Fibroblast of villous mesenchyme (primary cell): ENCODE measurements at regions not wholly inside any gene's neighbourhood (a gene's known extent, or its start where the extent isn't known, plus 50 kb on each side); places are given as distances from the start of the nearest gene placed in this dataset.
A peak's percentile ranks its signal among the peaks of the same experiment; 100 is the strongest.

ENCODE experiments used
- DNase-seq: peaks from one replicate; pipeline ENCODE4 v3.0.0-alpha.2; 2010; ENCODE audit warnings: low read depth
- H3K4me3 ChIP-seq: 2 replicates; pipeline ENCODE4 v1.5.1; 2011; ENCODE audit warnings: low read depth, mild to moderate bottlenecking, low read length
- TF ChIP-seq, protein P1 (sequence below): IDR thresholded peaks from 2 replicates; pipeline ENCODE4 v1.5.1; 2012; ENCODE audit warnings: low read depth, mild to moderate bottlenecking, low read length; ENCODE audit not compliant: insufficient read depth

DNA sequence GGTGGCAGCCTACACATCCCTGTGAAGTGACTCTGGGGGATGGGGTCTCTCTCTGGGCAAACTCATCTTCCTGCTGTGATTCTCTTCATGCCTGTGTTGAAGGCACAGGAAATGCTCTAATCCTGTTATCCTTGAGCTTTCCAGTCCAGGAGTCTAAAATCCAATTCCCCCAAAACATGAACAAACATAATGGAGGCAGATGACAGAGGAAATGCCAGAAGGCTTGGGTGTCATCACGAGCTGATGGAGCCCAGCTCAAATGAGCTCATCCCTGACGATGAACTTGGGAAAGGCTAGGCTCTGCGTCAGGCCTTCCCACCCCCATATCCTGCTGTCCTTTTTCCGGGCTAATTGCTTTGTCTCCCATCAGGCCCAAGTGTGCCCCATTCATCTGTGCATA lies 165.9 kb upstream of the PODXL start:
- no peak for DNase-seq
- TF ChIP-seq, protein P1, sequence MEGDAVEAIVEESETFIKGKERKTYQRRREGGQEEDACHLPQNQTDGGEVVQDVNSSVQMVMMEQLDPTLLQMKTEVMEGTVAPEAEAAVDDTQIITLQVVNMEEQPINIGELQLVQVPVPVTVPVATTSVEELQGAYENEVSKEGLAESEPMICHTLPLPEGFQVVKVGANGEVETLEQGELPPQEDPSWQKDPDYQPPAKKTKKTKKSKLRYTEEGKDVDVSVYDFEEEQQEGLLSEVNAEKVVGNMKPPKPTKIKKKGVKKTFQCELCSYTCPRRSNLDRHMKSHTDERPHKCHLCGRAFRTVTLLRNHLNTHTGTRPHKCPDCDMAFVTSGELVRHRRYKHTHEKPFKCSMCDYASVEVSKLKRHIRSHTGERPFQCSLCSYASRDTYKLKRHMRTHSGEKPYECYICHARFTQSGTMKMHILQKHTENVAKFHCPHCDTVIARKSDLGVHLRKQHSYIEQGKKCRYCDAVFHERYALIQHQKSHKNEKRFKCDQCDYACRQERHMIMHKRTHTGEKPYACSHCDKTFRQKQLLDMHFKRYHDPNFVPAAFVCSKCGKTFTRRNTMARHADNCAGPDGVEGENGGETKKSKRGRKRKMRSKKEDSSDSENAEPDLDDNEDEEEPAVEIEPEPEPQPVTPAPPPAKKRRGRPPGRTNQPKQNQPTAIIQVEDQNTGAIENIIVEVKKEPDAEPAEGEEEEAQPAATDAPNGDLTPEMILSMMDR, result no peak
- H3K4me3 ChIP-seq, result no peak overlapping the region

DNA sequence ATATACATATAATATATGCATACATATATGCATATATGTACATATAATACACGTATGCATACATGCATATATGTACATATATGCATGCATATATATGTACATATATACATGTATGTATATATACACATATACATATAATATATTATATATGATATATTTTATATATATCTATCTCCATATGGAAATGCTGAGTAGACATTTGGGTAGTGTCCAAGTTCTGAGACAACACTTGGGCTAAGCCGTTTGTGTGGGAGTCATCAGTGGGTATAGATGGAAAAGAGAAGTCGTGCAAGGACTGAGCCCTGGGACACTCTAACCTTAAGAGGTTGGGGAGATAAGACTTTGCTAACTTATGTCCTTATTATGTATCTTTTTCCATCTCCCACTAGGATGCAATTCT lies 165.2 kb upstream of the PODXL start:
- TF ChIP-seq, protein P1, result no peak
- no peak overlapping the region for H3K4me3 ChIP-seq
- DNase-seq, result no peak

DNA sequence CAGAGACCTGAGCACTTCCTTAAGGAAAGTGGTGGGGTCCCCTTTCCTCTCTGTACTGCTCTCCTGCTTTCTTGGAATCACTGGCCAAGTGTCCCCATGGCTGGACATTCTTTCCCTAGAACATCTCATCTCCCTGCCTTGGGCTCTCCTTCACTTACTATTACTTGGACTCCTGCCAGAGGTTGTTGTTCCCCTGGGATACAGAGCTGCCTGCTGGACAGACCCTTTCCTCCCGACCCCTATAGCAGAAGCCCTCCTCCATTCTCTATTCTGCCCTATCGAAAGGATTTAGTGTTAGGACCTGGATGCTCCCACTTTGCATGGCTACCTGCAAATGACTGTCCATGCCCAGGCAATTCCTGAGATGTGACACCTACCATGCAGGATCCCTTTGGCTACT lies 164.3 kb upstream of the PODXL start:
- DNase-seq, result no peak
- no peak overlapping the region for H3K4me3 ChIP-seq
- TF ChIP-seq, protein P1, result no peak

DNA sequence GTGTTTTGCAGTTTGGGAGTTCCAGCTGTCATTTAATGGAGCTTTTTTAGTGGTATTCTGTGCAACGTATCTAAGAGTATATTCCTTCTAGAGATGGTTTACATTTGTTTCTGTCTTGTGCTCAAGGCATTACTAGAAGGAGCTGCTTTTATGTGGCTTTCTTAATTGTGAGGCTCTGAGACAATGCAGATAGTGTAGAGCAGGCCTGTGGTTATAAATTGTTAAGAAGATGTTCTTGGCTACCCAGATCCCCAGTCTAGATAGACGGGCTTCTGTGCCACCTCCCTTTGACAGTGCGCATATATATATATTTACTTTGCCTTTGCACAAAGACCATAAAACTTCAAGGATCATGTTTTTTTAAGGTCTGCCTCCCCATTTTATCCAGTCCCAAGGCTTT lies 160.8 kb upstream of the PODXL start:
- no peak overlapping the region for H3K4me3 ChIP-seq
- TF ChIP-seq, protein P1, result no peak
- no peak for DNase-seq

DNA sequence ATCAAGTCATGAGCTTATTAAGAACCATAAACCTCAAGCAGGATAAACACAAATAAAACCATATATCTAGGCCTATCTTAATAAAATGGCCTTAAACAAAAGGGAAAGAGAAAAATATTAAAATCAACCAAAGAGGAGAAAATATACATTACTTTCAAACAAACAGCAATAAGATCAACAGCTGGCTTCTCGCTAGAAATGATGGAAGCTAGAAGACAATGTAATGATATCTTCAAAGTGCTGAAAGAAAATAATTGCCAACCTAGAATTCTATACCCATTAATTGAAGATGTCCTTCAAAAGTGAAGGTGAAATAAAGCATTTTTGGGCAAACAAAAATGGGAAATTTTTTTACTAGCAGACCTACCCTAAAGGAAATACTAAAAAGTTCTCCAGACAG lies 142.9 kb upstream of the PODXL start:
- TF ChIP-seq, protein P1, result no peak
- no peak for DNase-seq

DNA sequence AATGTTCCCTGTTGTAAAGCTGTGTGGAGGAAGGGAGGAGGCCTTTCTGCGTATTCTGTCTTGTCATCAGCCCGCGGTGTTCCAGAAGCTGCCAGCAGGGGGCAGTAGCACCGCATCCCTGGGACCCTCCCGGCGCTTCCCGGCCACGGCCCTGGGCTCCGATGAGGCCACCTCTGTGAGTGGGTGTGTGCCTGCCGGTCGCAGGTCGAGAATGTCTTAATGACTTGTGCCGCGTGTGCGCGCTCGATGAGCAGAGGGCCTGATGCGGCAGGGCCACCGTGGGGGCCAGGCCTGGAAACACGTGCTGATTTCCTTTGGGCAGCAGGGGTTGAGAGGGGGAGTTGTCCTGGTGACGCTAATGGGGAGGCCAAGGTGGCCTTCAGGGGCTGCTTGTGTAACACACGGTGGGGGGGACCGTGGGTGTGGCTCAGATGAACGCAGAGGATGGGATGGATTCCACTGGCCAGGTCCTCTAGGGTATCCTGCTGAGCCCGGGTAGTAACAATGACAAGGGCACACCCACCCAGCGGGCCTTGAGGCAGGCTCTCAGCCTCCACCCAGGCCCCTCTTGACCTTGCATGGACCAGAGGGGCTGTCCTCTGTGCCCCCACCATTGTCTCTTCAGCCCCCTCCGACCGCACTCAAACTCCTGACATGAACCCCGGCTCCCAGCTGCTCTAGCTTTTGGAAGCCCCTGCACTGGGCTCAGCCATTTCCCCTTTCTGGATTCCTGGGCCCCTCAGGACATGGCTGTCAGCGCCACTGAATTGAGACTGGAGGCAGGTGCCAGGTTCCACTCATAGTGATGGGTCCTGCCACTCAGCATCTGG lies 135.9 kb upstream of the PODXL start:
- H3K4me3 ChIP-seq, result no peak overlapping the region
- TF ChIP-seq, protein P1, result peak; percentile 93
- peak; percentile 29 for DNase-seq

More for the DNA sequence above, 142.9 kb upstream of the PODXL start:
- H3K4me3 ChIP-seq, result no peak overlapping the region
